Mesenchymal stem cell (in vitro differentiated cells and primary cell): ENCODE measurements at regions not wholly inside any gene's neighbourhood (a gene's known extent, or its start where the extent isn't known, plus 50 kb on each side); places are given as distances from the start of the nearest gene placed in this dataset.

Experiments
- DNase-seq: peaks from one replicate; pipeline ENCODE4 v3.0.0-alpha.2; 2013
- H2AFZ ChIP-seq: one replicate; pipeline ENCODE4 v1.6.1; 2013; ENCODE audit warnings: low read depth, mild to moderate bottlenecking, control low read depth, inconsistent platforms, low read length, moderate library complexity
- H2AK5ac ChIP-seq: 2 replicates; pipeline ENCODE4 v1.6.1; 2013; ENCODE audit warnings: low read length, moderate library complexity, mild to moderate bottlenecking, inconsistent platforms; ENCODE audit not compliant: severe bottlenecking
- H2BK120ac ChIP-seq: one replicate; pipeline ENCODE4 v1.6.1; 2013; ENCODE audit warnings: low read depth, mild to moderate bottlenecking, inconsistent platforms, low read length, moderate library complexity
- H2BK12ac ChIP-seq, 2 experiments: one replicate each; pipeline ENCODE4 v1.6.1; 2013; ENCODE audit warnings: inconsistent platforms in 2 of 2, low read length in 2 of 2, mild to moderate bottlenecking in 2 of 2, moderate library complexity in 2 of 2, control low read depth in 1 of 2
- H2BK15ac ChIP-seq: one replicate; pipeline ENCODE4 v1.6.1; 2013; ENCODE audit warnings: mild to moderate bottlenecking, low read depth, inconsistent platforms; ENCODE audit not compliant: poor library complexity, severe bottlenecking
- H2BK5ac ChIP-seq: 2 replicates; pipeline ENCODE4 v1.6.1; 2013; ENCODE audit warnings: low read depth, mild to moderate bottlenecking, low read length, control low read depth, inconsistent platforms; ENCODE audit not compliant: poor library complexity, severe bottlenecking
- H3K14ac ChIP-seq, 2 experiments: one replicate each; pipeline ENCODE4 v1.6.1; 2013; ENCODE audit warnings: inconsistent platforms in 2 of 2, low read length in 2 of 2, control low read depth in 1 of 2, mild to moderate bottlenecking in 1 of 2, moderate library complexity in 1 of 2
- H3K18ac ChIP-seq, 2 experiments: one replicate each; pipeline ENCODE4 v1.6.1; 2013; ENCODE audit warnings: inconsistent platforms in 2 of 2, low read length in 2 of 2, control low read depth in 1 of 2, low read depth in 1 of 2, mild to moderate bottlenecking in 1 of 2
- H3K23ac ChIP-seq, 2 experiments: one replicate each; pipeline ENCODE4 v1.6.1; 2013; ENCODE audit warnings: inconsistent platforms in 2 of 2, low read length in 2 of 2, mild to moderate bottlenecking in 2 of 2, moderate library complexity in 2 of 2, control low read depth in 1 of 2
- H3K27ac ChIP-seq: 2 replicates; pipeline ENCODE4 v1.5.1; 2013; ENCODE audit warnings: mild to moderate bottlenecking, moderate library complexity, low read length, control low read depth, inconsistent platforms; ENCODE audit not compliant: poor library complexity, severe bottlenecking
- H3K27me3 ChIP-seq, 2 experiments: 2 replicates each; pipeline versions ENCODE4 v1.6.1 to v1.7.0; 2013; ENCODE audit warnings: low read length in 2 of 2, mild to moderate bottlenecking in 2 of 2, moderate library complexity in 2 of 2, control low read depth in 1 of 2, inconsistent platforms in 1 of 2; ENCODE audit not compliant: control insufficient read depth in 1 of 2, insufficient read depth in 1 of 2
- H3K36me3 ChIP-seq, 2 experiments: 2 replicates each; pipeline versions ENCODE4 v1.6.1 to v1.7.0; 2013; ENCODE audit warnings: low read length in 2 of 2, control low read depth in 1 of 2, inconsistent platforms in 1 of 2, low read depth in 1 of 2, mild to moderate bottlenecking in 1 of 2; ENCODE audit not compliant: insufficient read depth in 2 of 2, control insufficient read depth in 1 of 2
- H3K4ac ChIP-seq, 2 experiments: one replicate each; pipeline ENCODE4 v1.6.1; 2013; ENCODE audit warnings: inconsistent platforms in 2 of 2, low read length in 2 of 2, mild to moderate bottlenecking in 2 of 2, moderate library complexity in 2 of 2, control low read depth in 1 of 2, low read depth in 1 of 2
- H3K4me1 ChIP-seq: 2 replicates; pipeline ENCODE4 v1.6.1; 2013; ENCODE audit warnings: low read depth, low read length, control low read depth; ENCODE audit not compliant: control insufficient read depth, insufficient read depth
- H3K4me2 ChIP-seq: 2 replicates; pipeline ENCODE4 v1.6.1; 2013; ENCODE audit warnings: low read length, mild to moderate bottlenecking, inconsistent platforms; ENCODE audit not compliant: poor library complexity, severe bottlenecking
- H3K4me3 ChIP-seq, 2 experiments: 2 replicates each; pipeline versions ENCODE4 v1.5.1 to v1.7.0; 2013; ENCODE audit warnings: low read length in 2 of 2, mild to moderate bottlenecking in 2 of 2, control low read depth in 1 of 2, low read depth in 1 of 2; ENCODE audit not compliant: insufficient read depth in 1 of 2
- H3K79me1 ChIP-seq: replicated peaks from 2 replicates; pipeline ENCODE4 v1.6.1; 2013; ENCODE audit warnings: mild to moderate bottlenecking, control low read depth, low read length, inconsistent platforms; ENCODE audit not compliant: poor library complexity, severe bottlenecking
- H3K9ac ChIP-seq: 2 replicates; pipeline ENCODE4 v1.7.0; 2013; ENCODE audit warnings: mild to moderate bottlenecking, low read length, moderate library complexity
- H3K9me3 ChIP-seq: 2 replicates; pipeline ENCODE4 v1.7.0; 2013; ENCODE audit warnings: mild to moderate bottlenecking, low read length; ENCODE audit not compliant: control insufficient read depth
- H4K8ac ChIP-seq: one replicate; pipeline ENCODE4 v1.6.1; 2013; ENCODE audit warnings: inconsistent platforms, mild to moderate bottlenecking, low read length, moderate library complexity
- H4K91ac ChIP-seq: one replicate; pipeline ENCODE4 v1.6.1; 2013; ENCODE audit warnings: mild to moderate bottlenecking, low read length, inconsistent platforms
- WGBS: methylation state at CpG from one replicate; pipeline ENCODE4 v1.1.7; 2013; ENCODE audit warnings: mixed read lengths; 5-methylcytosine and 5-hydroxymethylcytosine counted together

GRCh38 chr15:92715758-92716157, 60.2 kb upstream of the FAM174B start:
- no peak overlapping the region for H3K4me2 ChIP-seq
- H2BK15ac ChIP-seq: no peak overlapping the region
- no peak overlapping the region for H3K18ac ChIP-seq
- H2BK12ac ChIP-seq: no peak overlapping the region
- no peak overlapping the region for H3K27ac ChIP-seq
- no peak for DNase-seq
- H3K4me1 ChIP-seq: peaks cover 3% of the 10 kb centered on the region
- WGBS: 72% methylated on average over 7 of the region's 7 CpGs
- no peak overlapping the region for H3K14ac ChIP-seq
- no peak overlapping the region for H3K4ac ChIP-seq
- H3K23ac ChIP-seq: no peak overlapping the region
- H4K91ac ChIP-seq: no peak overlapping the region
- H2BK120ac ChIP-seq: no peak overlapping the region
- H3K27me3 ChIP-seq: peaks cover 0 to 33% of the 10 kb centered on the region in 2 experiments
- H2AFZ ChIP-seq: no peak overlapping the region
- H3K36me3 ChIP-seq: no peaks in the 10 kb centered on the region
- H2AK5ac ChIP-seq: no peak overlapping the region
- no peaks in the 10 kb centered on the region for H3K9me3 ChIP-seq
- H3K9ac ChIP-seq: no peak overlapping the region
- no peak overlapping the region for H4K8ac ChIP-seq
- H2BK5ac ChIP-seq: no peak overlapping the region
- no peaks in the 10 kb centered on the region for H3K79me1 ChIP-seq
- no peak overlapping the region for H3K4me3 ChIP-seq

DNA sequence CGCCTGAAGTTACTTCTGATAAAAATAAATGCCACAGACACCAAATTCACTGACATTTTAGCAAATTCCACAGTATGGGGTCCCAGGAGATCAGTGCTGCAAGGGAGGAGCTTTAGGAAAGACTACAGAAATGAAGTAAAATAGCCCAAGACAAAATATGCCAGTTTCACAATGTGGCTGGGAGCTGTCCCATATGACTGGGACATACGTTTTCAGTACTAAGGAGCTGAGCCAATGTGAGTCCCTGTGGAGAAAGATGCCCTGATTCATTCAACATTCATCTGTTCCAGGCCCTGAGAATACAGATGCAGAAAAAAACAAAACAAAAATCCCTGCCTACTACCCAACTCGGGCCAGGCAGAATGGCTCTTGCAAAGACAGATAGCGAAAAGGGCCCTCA, 63.4 kb upstream of the FAM174B start:
- H3K79me1 ChIP-seq: no peaks in the 10 kb centered on the region
- H2AK5ac ChIP-seq: no peak overlapping the region
- no peak overlapping the region for H3K9ac ChIP-seq
- no peak for DNase-seq
- H2BK12ac ChIP-seq: no peak overlapping the region
- H3K4me3 ChIP-seq: no peak overlapping the region
- H3K18ac ChIP-seq: no peak overlapping the region
- no peak overlapping the region for H3K4ac ChIP-seq
- no peak overlapping the region for H3K14ac ChIP-seq
- H3K36me3 ChIP-seq: no peaks in the 10 kb centered on the region
- H2BK5ac ChIP-seq: no peak overlapping the region
- 71% methylated on average over 4 of the region's 4 CpGs for WGBS
- peaks cover 2% of the 10 kb centered on the region for H3K4me1 ChIP-seq
- no peak overlapping the region for H4K91ac ChIP-seq
- no peak overlapping the region for H2BK15ac ChIP-seq
- H3K23ac ChIP-seq: no peak overlapping the region
- H3K9me3 ChIP-seq: no peaks in the 10 kb centered on the region
- peaks cover 0 to 20% of the 10 kb centered on the region in 2 experiments for H3K27me3 ChIP-seq
- H2AFZ ChIP-seq: no peak overlapping the region
- no peak overlapping the region for H2BK120ac ChIP-seq
- no peak overlapping the region for H3K4me2 ChIP-seq
- H4K8ac ChIP-seq: no peak overlapping the region
- H3K27ac ChIP-seq: no peak overlapping the region

DNA sequence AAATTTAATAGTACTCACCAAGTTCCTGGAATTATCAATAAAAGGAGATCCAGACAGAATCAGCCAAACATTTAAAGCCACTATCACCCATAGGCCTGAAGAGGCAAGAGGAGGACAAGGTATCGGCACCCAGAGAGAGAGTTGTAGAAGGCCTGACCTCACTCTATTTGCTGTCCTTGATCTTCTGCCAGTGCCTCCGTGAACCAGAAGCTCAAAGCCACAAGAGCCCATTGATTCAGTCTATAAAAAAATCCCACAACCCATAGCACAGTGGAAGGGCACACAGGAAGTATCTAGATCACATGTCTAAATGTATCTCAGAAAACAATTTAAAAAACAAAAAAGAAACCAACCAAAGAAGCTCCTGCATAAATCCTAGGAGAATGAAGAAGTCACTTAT, 68.6 kb upstream of the FAM174B start:
- Histone ChIP-seq H3K4me2 (no peak overlapping the region), H2BK120ac (no peak overlapping the region), H3K14ac (no peak overlapping the region), H2BK15ac (no peak overlapping the region), H3K4me1 (no peaks in the 10 kb centered on the region), H2BK5ac (no peak overlapping the region), H3K9me3 (no peaks in the 10 kb centered on the region), H3K79me1 (no peaks in the 10 kb centered on the region), H2AK5ac (no peak overlapping the region), H2AFZ (no peak overlapping the region), H3K18ac (no peak overlapping the region), H3K36me3 (no peaks in the 10 kb centered on the region), H3K4ac (no peak overlapping the region), H3K27me3 (peaks cover 0 to 3% of the 10 kb centered on the region in 2 experiments), H3K4me3 (no peak overlapping the region), H2BK12ac (no peak overlapping the region), H3K23ac (no peak overlapping the region), H4K8ac (no peak overlapping the region), H4K91ac (no peak overlapping the region), H3K9ac (no peak overlapping the region), H3K27ac (no peak overlapping the region)
- 89% methylated on average over 2 of the region's 2 CpGs for WGBS
- DNase-seq: no peak

DNA sequence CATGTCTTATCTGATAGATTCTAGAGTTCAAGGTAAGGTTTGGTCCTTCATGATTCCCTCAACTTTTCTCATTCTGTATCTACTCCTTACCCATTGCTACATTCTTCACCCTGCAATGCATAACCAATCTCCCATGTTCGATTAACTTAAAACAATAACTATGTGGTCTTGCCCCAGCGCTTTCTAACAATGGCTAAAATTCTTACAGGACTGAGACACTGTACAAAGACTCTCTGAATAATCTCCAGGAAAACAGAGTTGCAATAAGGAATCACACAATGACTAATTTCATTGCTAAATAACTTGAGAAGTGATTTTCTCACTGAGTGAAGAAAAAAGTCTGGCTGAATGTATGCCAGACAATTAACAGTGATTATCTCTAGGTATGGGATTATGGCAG, 69.6 kb upstream of the FAM174B start:
- H2BK5ac ChIP-seq: no peak overlapping the region
- no peak overlapping the region for H3K9ac ChIP-seq
- H2AFZ ChIP-seq: no peak overlapping the region
- no peak overlapping the region for H3K4me2 ChIP-seq
- H3K27me3 ChIP-seq: no peaks in the 10 kb centered on the region
- DNase-seq: no peak
- no peaks in the 10 kb centered on the region for H3K9me3 ChIP-seq
- no peak overlapping the region for H2BK120ac ChIP-seq
- H4K8ac ChIP-seq: no peak overlapping the region
- no peak overlapping the region for H3K23ac ChIP-seq
- no peak overlapping the region for H2BK12ac ChIP-seq
- H3K27ac ChIP-seq: no peak overlapping the region
- no peak overlapping the region for H4K91ac ChIP-seq
- H3K4me1 ChIP-seq: no peaks in the 10 kb centered on the region
- no peaks in the 10 kb centered on the region for H3K79me1 ChIP-seq
- no peak overlapping the region for H3K14ac ChIP-seq
- no peak overlapping the region for H3K4me3 ChIP-seq
- H2AK5ac ChIP-seq: no peak overlapping the region
- WGBS: 87% methylated on average over 2 of the region's 2 CpGs
- H3K18ac ChIP-seq: no peak overlapping the region
- no peaks in the 10 kb centered on the region for H3K36me3 ChIP-seq
- no peak overlapping the region for H3K4ac ChIP-seq
- no peak overlapping the region for H2BK15ac ChIP-seq
